Thymus (tissue), 11 donors: ENCODE measurements at regions not wholly inside any gene's neighbourhood (a gene's known extent, or its start where the extent isn't known, plus 50 kb on each side); places are given as distances from the start of the nearest gene placed in this dataset.

ENCODE experiments used
- DNase-seq, 9 donors: peaks; one replicate each; pipeline ENCODE4 v3.0.0-alpha.2; 2013; ENCODE audit warnings: low spot score in 9 of 9, low read depth in 6 of 9, missing footprints in 1 of 9
- H3K27ac ChIP-seq, 2 donors: one replicate each; pipeline ENCODE4 v1.5.1; 2013; ENCODE audit warnings: control low read depth in 1 of 2, low read depth in 1 of 2, low read length in 1 of 2, mild to moderate bottlenecking in 1 of 2, moderate library complexity in 1 of 2
- H3K27me3 ChIP-seq, 2 donors: one replicate each; pipeline ENCODE4 v1.5.1; 2013; ENCODE audit warnings: low read length in 1 of 2; ENCODE audit not compliant: control insufficient read depth in 2 of 2, insufficient read depth in 1 of 2
- H3K36me3 ChIP-seq, 2 donors: one replicate each; pipeline ENCODE4 v1.5.1; 2013; ENCODE audit warnings: low read length in 1 of 2, mild to moderate bottlenecking in 1 of 2, moderate library complexity in 1 of 2; ENCODE audit not compliant: control insufficient read depth in 2 of 2, insufficient read depth in 2 of 2
- H3K4me1 ChIP-seq, 2 donors: one replicate each; pipeline ENCODE4 v1.5.1; 2013; ENCODE audit warnings: low read length in 2 of 2; ENCODE audit not compliant: control insufficient read depth in 2 of 2, insufficient read depth in 2 of 2
- H3K4me3 ChIP-seq, 2 donors: one replicate each; pipeline ENCODE4 v1.5.1; 2013; ENCODE audit warnings: low read length in 2 of 2, control low read depth in 1 of 2, mild to moderate bottlenecking in 1 of 2
- H3K9me3 ChIP-seq, 2 donors: one replicate each; pipeline ENCODE4 v1.5.1; 2013; ENCODE audit warnings: low read length in 1 of 2, mild to moderate bottlenecking in 1 of 2; ENCODE audit not compliant: control insufficient read depth in 2 of 2, insufficient read depth in 1 of 2
- WGBS: extraction: QIAGEN DNeasy Blood & Tissue Kit; methylation state at CpG from one replicate; pipeline ENCODE4 v1.1.7; 2013; 5-methylcytosine and 5-hydroxymethylcytosine counted together
- donor health status: healthy.

GRCh38 chr2:16280081-16280480 is 339.7 kb downstream of the MYCN start:
- Histone ChIP-seq H3K27me3 (no peaks in the 10 kb centered on the region), H3K4me3 (no peak overlapping the region), H3K4me1 (no peaks in the 10 kb centered on the region), H3K9me3 (no peaks in the 10 kb centered on the region), H3K36me3 (no peaks in the 10 kb centered on the region), H3K27ac (no peak overlapping the region)
- no peak for DNase-seq
- whole genome bisulfite sequencing, result 93% methylated on average over 3 of the region's 3 CpGs

- 96% methylated on average over 4 of the region's 4 CpGs for WGBS
- Histone ChIP-seq H3K9me3 (no peaks in the 10 kb centered on the region), H3K27ac (no peak overlapping the region), H3K27me3 (no peaks in the 10 kb centered on the region), H3K36me3 (no peaks in the 10 kb centered on the region), H3K4me3 (no peak overlapping the region), H3K4me1 (no peaks in the 10 kb centered on the region)
- DNase-seq, result no peak
Measured at GRCh38 chr2:16279641-16280040, 339.3 kb downstream of the MYCN start.

- Histone ChIP-seq H3K36me3 (no peaks in the 10 kb centered on the region), H3K9me3 (no peaks in the 10 kb centered on the region), H3K27me3 (no peaks in the 10 kb centered on the region), H3K4me1 (no peaks in the 10 kb centered on the region), H3K4me3 (no peak overlapping the region), H3K27ac (no peak overlapping the region)
- DNase-seq, result no peak
- WGBS, result 96% methylated on average over 4 of the region's 4 CpGs
Measured at GRCh38 chr2:16279201-16279570, 338.8 kb downstream of the MYCN start.

- Histone ChIP-seq H3K4me3 (no peak overlapping the region), H3K36me3 (no peaks in the 10 kb centered on the region), H3K9me3 (no peaks in the 10 kb centered on the region), H3K27ac (no peak overlapping the region), H3K4me1 (no peaks in the 10 kb centered on the region), H3K27me3 (no peaks in the 10 kb centered on the region)
- WGBS, result 98% methylated on average over 8 of the region's 8 CpGs
- DNase-seq, result no peak
Measured at GRCh38 chr2:16278421-16279200, 338.3 kb downstream of the MYCN start.

GRCh38 chr2:16277117-16277516 is 336.8 kb downstream of the MYCN start:
- no peaks in the 10 kb centered on the region for H3K36me3 ChIP-seq
- WGBS, result 90% methylated on average over 2 of the region's 2 CpGs
- no peaks in the 10 kb centered on the region for H3K4me1 ChIP-seq
- no peak for DNase-seq
- no peak overlapping the region for H3K27ac ChIP-seq
- no peaks in the 10 kb centered on the region for H3K9me3 ChIP-seq
- H3K27me3 ChIP-seq, result no peaks in the 10 kb centered on the region
- H3K4me3 ChIP-seq, result no peak overlapping the region

GRCh38 chr2:16275661-16276060 is 335.3 kb downstream of the MYCN start:
- no peaks in the 10 kb centered on the region for H3K4me1 ChIP-seq
- no peaks in the 10 kb centered on the region for H3K36me3 ChIP-seq
- no peak for DNase-seq
- H3K27ac ChIP-seq, result no peak overlapping the region
- H3K4me3 ChIP-seq, result no peak overlapping the region
- no peaks in the 10 kb centered on the region for H3K27me3 ChIP-seq
- no peaks in the 10 kb centered on the region for H3K9me3 ChIP-seq
- 95% methylated on average over 4 of the region's 4 CpGs for WGBS

GRCh38 chr2:16275131-16275530 is 334.8 kb downstream of the MYCN start:
- WGBS, result 95% methylated on average over 4 of the region's 4 CpGs
- Histone ChIP-seq H3K27me3 (no peaks in the 10 kb centered on the region), H3K9me3 (no peaks in the 10 kb centered on the region), H3K4me3 (no peak overlapping the region), H3K4me1 (no peaks in the 10 kb centered on the region), H3K27ac (no peak overlapping the region), H3K36me3 (no peaks in the 10 kb centered on the region)
- DNase-seq, result no peak

- DNase-seq, result no peak
- Histone ChIP-seq H3K4me3 (no peak overlapping the region), H3K9me3 (no peaks in the 10 kb centered on the region), H3K27me3 (no peaks in the 10 kb centered on the region), H3K36me3 (no peaks in the 10 kb centered on the region), H3K27ac (no peak overlapping the region), H3K4me1 (no peaks in the 10 kb centered on the region)
Measured at GRCh38 chr2:16273111-16273510, 332.8 kb downstream of the MYCN start.

- no peak overlapping the region for H3K27ac ChIP-seq
- DNase-seq, result no peak
Measured at GRCh38 chr2:16272038-16272788, 331.9 kb downstream of the MYCN start.

More at GRCh38 chr2:16272038-16272788, 331.9 kb downstream of the MYCN start:
- Histone ChIP-seq H3K27me3 (no peaks in the 10 kb centered on the region), H3K4me3 (no peak overlapping the region), H3K4me1 (no peaks in the 10 kb centered on the region), H3K36me3 (no peaks in the 10 kb centered on the region), H3K9me3 (no peaks in the 10 kb centered on the region)
- 92% methylated on average over 10 of the region's 10 CpGs for WGBS
